ENCODE measurements at regions not wholly inside any gene's neighbourhood (a gene's known extent, or its start where the extent isn't known, plus 50 kb on each side); places are given as distances from the start of the nearest gene placed in this dataset.

DNA sequence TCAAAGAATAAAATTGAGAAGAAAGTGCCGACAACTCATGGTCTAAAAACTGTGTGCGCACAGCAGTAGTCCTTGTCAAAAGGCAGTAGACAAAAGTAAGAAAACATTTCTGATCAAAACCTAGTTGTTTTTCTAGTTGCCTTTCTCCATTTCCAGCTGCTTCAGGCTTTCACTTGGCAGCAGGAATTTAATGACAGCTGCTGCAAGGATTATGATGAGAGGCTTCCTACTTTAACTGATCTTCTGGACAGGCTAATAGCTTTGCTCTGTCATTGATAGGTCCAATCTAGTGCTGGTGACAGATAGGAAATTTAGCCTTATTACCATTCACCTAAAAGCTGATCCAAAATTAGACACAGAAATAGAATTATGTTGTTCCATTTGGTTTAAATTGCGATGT lies 110.7 kb upstream of the SEMA3C start:
- intact Hi-C loops (cut with DNase I) = no loop called here
- Histone ChIP-seq H3K36me3 (no peaks in the 10 kb centered on the region), H3K4me3 (no peak overlapping the region), H3K27me3 (no peaks in the 10 kb centered on the region), H3K4me1 (no peaks in the 10 kb centered on the region), H3K9ac (ENCODE audit: low read depth in 2 of 2, low read length in 2 of 2) (no peak overlapping the region), H3K27ac (no peak overlapping the region), H3K9me3 (no peaks in the 10 kb centered on the region)
- TF ChIP-seq, protein P1, sequence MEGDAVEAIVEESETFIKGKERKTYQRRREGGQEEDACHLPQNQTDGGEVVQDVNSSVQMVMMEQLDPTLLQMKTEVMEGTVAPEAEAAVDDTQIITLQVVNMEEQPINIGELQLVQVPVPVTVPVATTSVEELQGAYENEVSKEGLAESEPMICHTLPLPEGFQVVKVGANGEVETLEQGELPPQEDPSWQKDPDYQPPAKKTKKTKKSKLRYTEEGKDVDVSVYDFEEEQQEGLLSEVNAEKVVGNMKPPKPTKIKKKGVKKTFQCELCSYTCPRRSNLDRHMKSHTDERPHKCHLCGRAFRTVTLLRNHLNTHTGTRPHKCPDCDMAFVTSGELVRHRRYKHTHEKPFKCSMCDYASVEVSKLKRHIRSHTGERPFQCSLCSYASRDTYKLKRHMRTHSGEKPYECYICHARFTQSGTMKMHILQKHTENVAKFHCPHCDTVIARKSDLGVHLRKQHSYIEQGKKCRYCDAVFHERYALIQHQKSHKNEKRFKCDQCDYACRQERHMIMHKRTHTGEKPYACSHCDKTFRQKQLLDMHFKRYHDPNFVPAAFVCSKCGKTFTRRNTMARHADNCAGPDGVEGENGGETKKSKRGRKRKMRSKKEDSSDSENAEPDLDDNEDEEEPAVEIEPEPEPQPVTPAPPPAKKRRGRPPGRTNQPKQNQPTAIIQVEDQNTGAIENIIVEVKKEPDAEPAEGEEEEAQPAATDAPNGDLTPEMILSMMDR (IDR thresholded peaks at IDR 0.05) = no peak
- no peak for DNase-seq

DNA sequence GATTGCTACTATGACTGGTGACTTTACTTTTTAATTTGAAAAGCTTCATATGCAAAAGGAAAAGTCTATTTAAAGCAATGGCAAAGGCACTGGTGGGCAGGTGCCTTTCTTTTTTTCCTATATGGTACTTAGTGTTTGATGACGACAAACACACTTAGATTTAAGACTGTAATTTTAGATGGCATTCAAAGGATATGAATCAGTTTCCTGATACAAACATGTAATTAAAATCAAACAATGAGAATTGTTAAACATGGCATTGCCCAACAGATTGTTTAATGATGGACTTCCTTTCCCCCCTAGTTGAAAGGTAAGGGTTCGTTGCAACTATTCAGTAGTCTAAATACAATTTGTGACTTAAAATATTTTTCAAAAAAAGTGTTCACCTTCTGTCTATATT lies 106.5 kb upstream of the SEMA3C start:
- TF ChIP-seq, protein P1 (IDR thresholded peaks at IDR 0.05) = no peak
- intact Hi-C loops (cut with DNase I) = no loop called here
- DNase-seq = no peak

DNA sequence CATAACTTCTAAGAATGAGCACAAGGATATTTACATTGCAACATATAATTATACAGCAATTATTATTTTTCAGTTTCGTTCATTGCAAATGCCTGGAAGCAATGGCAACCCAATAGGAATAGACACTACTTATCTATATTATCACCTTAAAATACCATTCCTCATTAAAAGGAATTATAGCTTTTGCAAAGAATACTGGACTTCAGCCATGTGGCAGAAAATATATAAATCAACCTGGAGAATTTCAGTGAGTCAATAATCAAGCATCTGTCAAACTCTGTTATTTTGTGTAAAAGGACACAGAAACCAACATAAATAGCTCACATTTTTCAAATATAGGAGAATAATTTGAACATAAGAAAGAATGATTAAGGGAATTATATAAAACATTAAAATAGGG lies 96.1 kb upstream of the SEMA3C start:
- no peaks in the 10 kb centered on the region for H3K27me3 ChIP-seq
- no peaks in the 10 kb centered on the region for H3K4me1 ChIP-seq
- no peaks in the 10 kb centered on the region for H3K36me3 ChIP-seq
- H3K9ac ChIP-seq (ENCODE audit: low read depth in 2 of 2, low read length in 2 of 2) = no peak overlapping the region
- DNase-seq = no peak
- H3K9me3 ChIP-seq = no peaks in the 10 kb centered on the region
- TF ChIP-seq, protein P1 (IDR thresholded peaks at IDR 0.05) = no peak
- intact Hi-C loops (cut with DNase I) = no loop called here
- H3K4me3 ChIP-seq = no peak overlapping the region
- no peak overlapping the region for H3K27ac ChIP-seq

More for the DNA sequence above, 106.5 kb upstream of the SEMA3C start:
- Histone ChIP-seq H3K27me3 (no peaks in the 10 kb centered on the region), H3K4me3 (no peak overlapping the region), H3K36me3 (no peaks in the 10 kb centered on the region), H3K9ac (ENCODE audit: low read depth in 2 of 2, low read length in 2 of 2) (no peak overlapping the region), H3K9me3 (no peaks in the 10 kb centered on the region), H3K27ac (no peak overlapping the region), H3K4me1 (no peaks in the 10 kb centered on the region)

DNA sequence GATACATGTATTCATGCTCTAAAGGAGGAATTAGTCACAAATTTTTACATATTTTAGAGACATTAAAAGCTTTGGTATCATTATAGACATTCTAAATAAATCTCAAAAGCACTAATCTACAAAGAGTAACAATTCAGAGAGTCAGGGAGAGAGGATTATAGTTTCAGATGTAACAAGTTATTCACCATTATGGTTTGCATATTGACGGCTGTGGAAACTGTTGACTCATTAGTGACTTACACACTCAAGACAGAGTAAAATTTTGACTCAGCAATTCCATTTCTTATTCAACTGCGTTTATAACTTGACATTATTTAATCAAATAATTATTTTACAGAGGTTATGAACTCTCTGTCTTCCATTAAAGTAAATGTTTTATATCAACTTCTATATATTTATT lies 95.4 kb upstream of the SEMA3C start:
- no peak for DNase-seq
- H3K4me1 ChIP-seq = no peaks in the 10 kb centered on the region
- no peaks in the 10 kb centered on the region for H3K9me3 ChIP-seq
- intact Hi-C loops (cut with DNase I) = no loop called here
- no peak overlapping the region for H3K27ac ChIP-seq
- no peak overlapping the region for H3K9ac ChIP-seq (ENCODE audit: low read depth in 2 of 2, low read length in 2 of 2)
- TF ChIP-seq, protein P1 (IDR thresholded peaks at IDR 0.05) = no peak
- H3K27me3 ChIP-seq = no peaks in the 10 kb centered on the region
- no peaks in the 10 kb centered on the region for H3K36me3 ChIP-seq
- no peak overlapping the region for H3K4me3 ChIP-seq

GRCh38 chr7:81013083-81013817 lies 94.4 kb upstream of the SEMA3C start:
- TF ChIP-seq, protein P1 (IDR thresholded peaks at IDR 0.05) = no peak
- H3K4me3 ChIP-seq = no peak overlapping the region
- H3K9ac ChIP-seq (ENCODE audit: low read depth in 2 of 2, low read length in 2 of 2) = no peak overlapping the region
- H3K4me1 ChIP-seq = no peaks in the 10 kb centered on the region
- no peak for DNase-seq
- H3K36me3 ChIP-seq = no peaks in the 10 kb centered on the region
- intact Hi-C loops (cut with DNase I) = no loop called here
- H3K9me3 ChIP-seq = no peaks in the 10 kb centered on the region
- H3K27me3 ChIP-seq = no peaks in the 10 kb centered on the region
- no peak overlapping the region for H3K27ac ChIP-seq
